Thyroid gland (tissue), 4 donors: ENCODE measurements at regions not wholly inside any gene's neighbourhood (a gene's known extent, or its start where the extent isn't known, plus 50 kb on each side); places are given as distances from the start of the nearest gene placed in this dataset.
A peak's percentile ranks its signal among the peaks of the same experiment; 100 is the strongest.

ENCODE experiments used
- DNase-seq, 2 donors: peaks; one replicate each; pipeline ENCODE4 v3.0.0-alpha.2; 2019
- H3K27ac ChIP-seq, 3 donors: fragments of 200-600 bp; sonication (generic); 1 replicate in 2 of 3; 2 replicates in 1 of 3; pipeline ENCODE4 v1.5.1; 2016 to 2019; ENCODE audit warnings: mild to moderate bottlenecking in 1 of 3, moderate library complexity in 1 of 3
- H3K27me3 ChIP-seq: fragments of 200-600 bp; sonication (generic); one replicate; pipeline ENCODE4 v1.5.1; 2019
- H3K36me3 ChIP-seq, 2 donors: fragments of 200-600 bp; sonication (generic); one replicate each; pipeline ENCODE4 v1.5.1; 2016 to 2019
- H3K4me1 ChIP-seq, 2 donors: fragments of 200-600 bp; sonication (generic); one replicate each; pipeline ENCODE4 v1.5.1; 2017 to 2019
- H3K4me3 ChIP-seq, 3 donors: fragments of 200-600 bp; sonication (generic); replicated peaks in 1 of 3; 1 replicate in 2 of 3; 2 replicates in 1 of 3; pipeline ENCODE4 v1.5.1; 2016; ENCODE audit warnings: mild to moderate bottlenecking in 1 of 3
- H3K9me3 ChIP-seq: fragments of 200-600 bp; sonication (generic); one replicate; pipeline ENCODE4 v1.5.1; 2017
- POLR2A ChIP-seq, 2 donors: fragments of 450-650 bp; IDR thresholded peaks; one replicate each; pipeline ENCODE4 v1.6.1; 2017; ENCODE audit warnings: antibody characterized with exemption in 2 of 2, mild to moderate bottlenecking in 2 of 2, moderate library complexity in 1 of 2
- WGBS, 2 donors: methylation state at CpG; one replicate each; pipeline ENCODE4 v1.1.5; 2017; 5-methylcytosine and 5-hydroxymethylcytosine counted together
- intact Hi-C: fragments of 100-400 bp; cut with DNase I; formaldehyde crosslinking; loops from one replicate; pipeline ENCODE4 v1.15.1; 2023
- TF ChIP-seq, protein P1 (sequence below), 6 experiments: fragments of 200-600 bp in 3 of 6; fragments of 450-650 bp in 3 of 6; sonication (generic) in 3 of 6; IDR thresholded peaks; one replicate each; pipeline ENCODE4 v1.5.1; 2016 to 2019; ENCODE audit warnings: antibody characterized with exemption in 6 of 6, mild to moderate bottlenecking in 2 of 6, inconsistent platforms in 1 of 6, moderate library complexity in 1 of 6

DNA sequence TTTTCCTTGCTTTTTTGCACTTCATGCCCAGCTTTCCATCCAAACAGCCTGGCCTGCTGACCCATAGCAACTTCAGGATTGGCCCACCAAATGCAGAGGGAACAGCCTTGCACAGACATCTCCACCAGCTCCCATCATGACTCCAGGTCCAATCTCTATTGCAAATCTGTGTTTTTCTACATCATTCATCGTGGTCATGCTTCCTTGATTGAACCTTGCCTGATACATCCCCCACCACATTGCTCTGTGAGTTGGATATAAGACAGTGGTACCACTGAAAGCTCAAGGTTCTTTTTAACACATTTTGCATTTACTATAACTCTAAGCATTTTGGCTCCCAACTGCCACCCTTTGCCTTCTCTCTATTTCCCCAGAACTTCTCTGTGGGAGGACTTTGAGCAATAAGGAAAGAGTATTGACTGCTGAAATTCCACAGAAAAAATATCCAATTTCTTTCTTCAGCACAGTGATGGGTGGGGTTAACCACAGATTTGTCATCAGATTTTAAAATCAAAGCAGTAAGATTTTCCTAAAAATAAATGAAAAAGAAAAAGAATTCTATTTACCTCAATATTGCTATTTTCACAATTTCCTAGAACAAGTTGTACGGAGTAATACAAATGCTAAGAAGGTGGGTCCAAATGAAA is 114.6 kb upstream of the GALNT15 start:
- no peaks in the 10 kb centered on the region for H3K27me3 ChIP-seq
- peaks cover 4 to 37% of the 10 kb centered on the region in 2 donors for H3K4me1 ChIP-seq
- intact Hi-C loops = no loop called here
- H3K4me3 ChIP-seq = no peak overlapping the region
- no peaks in the 10 kb centered on the region for H3K36me3 ChIP-seq
- no peak for TF ChIP-seq POLR2A (IDR thresholded peaks at IDR 0.05)
- TF ChIP-seq, protein P1, sequence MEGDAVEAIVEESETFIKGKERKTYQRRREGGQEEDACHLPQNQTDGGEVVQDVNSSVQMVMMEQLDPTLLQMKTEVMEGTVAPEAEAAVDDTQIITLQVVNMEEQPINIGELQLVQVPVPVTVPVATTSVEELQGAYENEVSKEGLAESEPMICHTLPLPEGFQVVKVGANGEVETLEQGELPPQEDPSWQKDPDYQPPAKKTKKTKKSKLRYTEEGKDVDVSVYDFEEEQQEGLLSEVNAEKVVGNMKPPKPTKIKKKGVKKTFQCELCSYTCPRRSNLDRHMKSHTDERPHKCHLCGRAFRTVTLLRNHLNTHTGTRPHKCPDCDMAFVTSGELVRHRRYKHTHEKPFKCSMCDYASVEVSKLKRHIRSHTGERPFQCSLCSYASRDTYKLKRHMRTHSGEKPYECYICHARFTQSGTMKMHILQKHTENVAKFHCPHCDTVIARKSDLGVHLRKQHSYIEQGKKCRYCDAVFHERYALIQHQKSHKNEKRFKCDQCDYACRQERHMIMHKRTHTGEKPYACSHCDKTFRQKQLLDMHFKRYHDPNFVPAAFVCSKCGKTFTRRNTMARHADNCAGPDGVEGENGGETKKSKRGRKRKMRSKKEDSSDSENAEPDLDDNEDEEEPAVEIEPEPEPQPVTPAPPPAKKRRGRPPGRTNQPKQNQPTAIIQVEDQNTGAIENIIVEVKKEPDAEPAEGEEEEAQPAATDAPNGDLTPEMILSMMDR (IDR thresholded peaks at IDR 0.05) = no peak
- H3K27ac ChIP-seq = peak overlapping the region; percentile 61 to 83 (median 76)
- no peaks in the 10 kb centered on the region for H3K9me3 ChIP-seq
- 75 to 84% methylated on average over 2 of the region's 2 CpGs for WGBS, 2 donors
- DNase-seq = no peak

- TF ChIP-seq POLR2A (IDR thresholded peaks at IDR 0.05) = no peak
- TF ChIP-seq, protein P1 (IDR thresholded peaks at IDR 0.05) = no peak
- intact Hi-C loops = no loop called here
- no peak for DNase-seq
- Histone ChIP-seq H3K27me3 (no peaks in the 10 kb centered on the region), H3K4me3 (no peak overlapping the region), H3K36me3 (no peaks in the 10 kb centered on the region), H3K9me3 (no peaks in the 10 kb centered on the region), H3K4me1 (peaks cover 1 to 37% of the 10 kb centered on the region in 2 donors), H3K27ac (peak overlapping the region; percentile 57 to 73 (median 65))
- 49 to 52% methylated on average over 4 of the region's 4 CpGs for WGBS, 2 donors
These were observed 114.1 kb upstream of the GALNT15 start for GRCh38 chr3:16060358-16060852.

- H3K9me3 ChIP-seq = no peaks in the 10 kb centered on the region
- DNase-seq = peak in 1 of 2 donors; percentile 14
- no peak overlapping the region for H3K4me3 ChIP-seq
- peaks cover 0 to 35% of the 10 kb centered on the region in 2 donors for H3K4me1 ChIP-seq
- peak overlapping the region; percentile 57 to 73 (median 65) for H3K27ac ChIP-seq
- intact Hi-C loops = no loop called here
- no peaks in the 10 kb centered on the region for H3K27me3 ChIP-seq
- 83% methylated on average over 1 of the region's 1 CpG for WGBS, 2 donors
- no peaks in the 10 kb centered on the region for H3K36me3 ChIP-seq
- TF ChIP-seq, protein P1 (IDR thresholded peaks at IDR 0.05) = no peak
- TF ChIP-seq POLR2A (IDR thresholded peaks at IDR 0.05) = no peak
These were observed 113.5 kb upstream of the GALNT15 start for GRCh38 chr3:16060945-16061344.

DNA sequence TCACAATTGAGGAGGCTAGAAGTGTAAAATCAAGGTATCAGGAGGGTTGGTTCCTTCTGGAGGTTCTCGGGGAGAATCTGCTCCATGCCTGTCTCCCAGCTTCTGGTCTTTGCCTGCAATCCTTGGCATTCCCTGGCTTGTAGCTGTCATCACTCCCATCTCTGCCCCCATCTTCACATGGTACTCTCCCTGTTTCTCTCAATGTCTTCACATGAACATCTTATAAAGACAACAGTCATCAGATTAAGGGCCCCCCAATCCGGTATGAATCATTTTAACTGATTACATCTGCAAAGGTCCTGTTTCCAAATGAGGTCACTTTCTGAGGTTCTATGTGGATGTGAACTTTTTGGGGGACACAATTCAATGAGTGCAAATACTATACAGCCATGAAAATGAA is 113.0 kb upstream of the GALNT15 start:
- Histone ChIP-seq H3K27ac (peak overlapping the region in 2 of 3 donors; percentile 57 to 65), H3K36me3 (no peaks in the 10 kb centered on the region), H3K4me3 (no peak overlapping the region), H3K4me1 (peaks cover 0 to 29% of the 10 kb centered on the region in 2 donors), H3K27me3 (no peaks in the 10 kb centered on the region), H3K9me3 (no peaks in the 10 kb centered on the region)
- 87 to 99% methylated on average over 2 of the region's 2 CpGs for WGBS, 2 donors
- no peak for DNase-seq
- intact Hi-C loops = no loop called here
- TF ChIP-seq POLR2A (IDR thresholded peaks at IDR 0.05) = no peak
- TF ChIP-seq, protein P1 (IDR thresholded peaks at IDR 0.05) = no peak

DNA sequence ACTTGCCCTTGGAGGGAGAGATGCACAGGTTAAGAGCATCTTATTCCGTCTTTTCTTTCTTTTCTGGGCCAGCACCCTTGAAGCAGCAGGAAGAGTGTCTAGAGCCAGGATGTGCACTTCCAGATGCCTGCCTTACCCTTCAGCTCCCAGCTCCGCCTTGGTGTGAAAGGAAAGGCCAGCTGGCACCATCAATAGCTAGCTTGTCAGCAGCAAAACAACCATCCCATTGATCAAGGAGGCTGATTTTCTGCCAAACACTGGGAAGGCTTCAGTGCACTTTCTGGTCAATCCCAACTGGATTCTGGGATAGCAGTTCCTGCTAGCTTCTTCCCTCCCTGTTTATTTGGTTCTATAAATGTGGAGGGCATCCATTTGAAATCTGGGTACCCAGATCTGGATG is 110.9 kb upstream of the GALNT15 start:
- H3K9me3 ChIP-seq = no peaks in the 10 kb centered on the region
- no peaks in the 10 kb centered on the region for H3K36me3 ChIP-seq
- H3K4me3 ChIP-seq = no peak overlapping the region
- TF ChIP-seq, protein P1 (IDR thresholded peaks at IDR 0.05) = no peak
- no peak for TF ChIP-seq POLR2A (IDR thresholded peaks at IDR 0.05)
- 81 to 82% methylated on average over 2 of the region's 2 CpGs for WGBS, 2 donors
- peaks cover under 1 to 27% of the 10 kb centered on the region in 2 donors for H3K4me1 ChIP-seq
- no peak for DNase-seq
- intact Hi-C loops = no loop called here
- peak overlapping the region in 1 of 3 donors; percentile 59 for H3K27ac ChIP-seq
- H3K27me3 ChIP-seq = no peaks in the 10 kb centered on the region
